ENCODE measurements at regions not wholly inside any gene's neighbourhood (a gene's known extent, or its start where the extent isn't known, plus 50 kb on each side); places are given as distances from the start of the nearest gene placed in this dataset.

- H2BK15ac ChIP-seq (ENCODE audit: low read depth, low read length) = no peak overlapping the region
- H4K5ac ChIP-seq (ENCODE audit: insufficient read length, low read depth, low read length) = no peak overlapping the region
- no peak overlapping the region for H3K14ac ChIP-seq (ENCODE audit: insufficient read depth, low read length)
- H3K4ac ChIP-seq (ENCODE audit: low read depth, low read length) = no peak overlapping the region
- no peaks in the 10 kb centered on the region for H3K27me3 Mint-ChIP-seq (ENCODE audit: low read depth)
- H2AFZ ChIP-seq (ENCODE audit: low read length) = no peak overlapping the region
- no peak overlapping the region; a peak in 1 of 7 replicates for H3K27ac Mint-ChIP-seq
- no peaks in the 10 kb centered on the region for H3K79me2 ChIP-seq (ENCODE audit: insufficient read depth, low read length)
- WGBS (ENCODE audit: extremely low coverage, insufficient read length, low lambda C conversion rate) = no CpG with 5 or more reads among the region's 2 CpGs
- H4K91ac ChIP-seq (ENCODE audit: insufficient read length, low read depth, low read length) = no peak overlapping the region
- H3K56ac ChIP-seq (ENCODE audit: insufficient read length, low read depth, low read length) = no peak overlapping the region
- no peak overlapping the region for H2AK5ac ChIP-seq (ENCODE audit: insufficient read length, low read length)
- H3K4me3 Mint-ChIP-seq = no peak overlapping the region
- no peaks in the 10 kb centered on the region for H3K23me2 ChIP-seq (ENCODE audit: insufficient read length, low read depth, low read length, poor library complexity, severe bottlenecking)
- no peaks in the 10 kb centered on the region for H3K4me1 ChIP-seq (ENCODE audit: insufficient read depth, low read length)
- no peak overlapping the region for H3K27ac ChIP-seq (ENCODE audit: insufficient read length, low read depth, low read length)
- no peaks in the 10 kb centered on the region for H3K27me3 ChIP-seq (ENCODE audit: insufficient read depth, low read length)
- no peak overlapping the region for H2BK20ac ChIP-seq (ENCODE audit: low read depth, low read length, poor library complexity, severe bottlenecking)
- no peaks in the 10 kb centered on the region for H3K79me1 ChIP-seq (ENCODE audit: insufficient read depth, low read depth, low read length, poor library complexity, severe bottlenecking)
- no peak for DNase-seq
- H3K9ac ChIP-seq (ENCODE audit: extremely low read depth, insufficient read length, low read length) = no peak overlapping the region
- H2BK5ac ChIP-seq (ENCODE audit: insufficient read length, low read length) = no peak overlapping the region
- H3K18ac ChIP-seq (ENCODE audit: insufficient read length, low read depth, low read length) = no peak overlapping the region
- no peak overlapping the region for H3K23ac ChIP-seq (ENCODE audit: insufficient read length, low read depth, low read length)
- H3T11ph ChIP-seq (ENCODE audit: low read length) = no peak overlapping the region
- no peak overlapping the region for H4K8ac ChIP-seq (replicated peaks; ENCODE audit: insufficient read length, low read depth, low read length)
- no peak overlapping the region for H2BK120ac ChIP-seq (ENCODE audit: low read depth, low read length, poor library complexity, severe bottlenecking)
- H4K20me1 ChIP-seq (ENCODE audit: control insufficient read depth, insufficient read depth, insufficient read length) = no peaks in the 10 kb centered on the region
- H3K4me2 ChIP-seq (ENCODE audit: insufficient read depth, insufficient read length, low read length) = no peak overlapping the region
- peaks cover 0 to 3% of the 10 kb centered on the region in 2 experiments; a peak in 1 of 4 replicates for H3K4me1 Mint-ChIP-seq
- H3K9me3 ChIP-seq (ENCODE audit: control insufficient read depth, low read depth, low read length) = no peaks in the 10 kb centered on the region
- no peak overlapping the region for H2BK12ac ChIP-seq (ENCODE audit: insufficient read length, low read depth, low read length)
- no peaks in the 10 kb centered on the region for H3K9me3 Mint-ChIP-seq
- TF ChIP-seq CTCF (conservative IDR thresholded peaks at IDR 0.05) = no peak
- no peaks in the 10 kb centered on the region for H3K36me3 Mint-ChIP-seq (ENCODE audit: insufficient read depth in 1 of 3, low read depth in 3 of 3)
Observed at GRCh38 chr7:20474249-20474648, 141.2 kb upstream of the ABCB5 start.
